ENCODE measurements at regions not wholly inside any gene's neighbourhood (a gene's known extent, or its start where the extent isn't known, plus 50 kb on each side); places are given as distances from the start of the nearest gene placed in this dataset.

DNA sequence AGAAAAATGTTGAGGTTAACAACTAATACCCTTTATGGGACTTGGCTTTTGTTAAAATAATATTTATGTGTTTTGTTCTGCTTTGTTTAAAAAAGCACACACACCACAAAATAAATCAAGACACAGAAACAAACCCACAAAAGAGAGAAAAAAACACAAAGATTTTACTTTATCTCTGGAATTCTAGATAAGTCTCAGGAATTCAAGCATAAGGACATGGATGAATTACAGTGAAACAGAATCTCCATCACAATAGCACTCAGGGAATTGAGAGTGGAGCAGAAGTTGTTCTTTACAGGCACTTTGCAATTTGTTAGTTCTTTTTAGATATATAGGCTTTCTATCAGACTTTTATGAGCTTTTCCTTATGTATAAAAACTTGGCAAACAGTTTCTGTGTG is 360.9 kb upstream of the ZC3H15 start:
- H3K9ac ChIP-seq (ENCODE audit: low read length): no peak overlapping the region
- no peaks in the 10 kb centered on the region for H4K20me1 ChIP-seq (ENCODE audit: control insufficient read depth, insufficient read depth, low read length, poor library complexity, severe bottlenecking)
- POLR2A ChIA-PET: no interaction called here
- Mint-ChIP-seq H3K27ac (no peak overlapping the region), H3K4me1 (no peaks in the 10 kb centered on the region), H3K4me3 (no peak overlapping the region), H3K9me3 (ENCODE audit: insufficient read depth) (no peaks in the 10 kb centered on the region), H3K27me3 (no peaks in the 10 kb centered on the region)
- no peak overlapping the region for H3K4me3 ChIP-seq (ENCODE audit: control extremely low read depth in 1 of 5, extremely low read depth in 1 of 5, insufficient read depth in 1 of 5, low read depth in 2 of 5, low read length in 4 of 5)
- no peak for TF ChIP-seq EZH2 (IDR thresholded peaks at IDR 0.05; ENCODE audit: borderline replicate concordance, insufficient read depth, low read depth, low read length, poor library complexity, severe bottlenecking)
- TF ChIP-seq, protein P1, sequence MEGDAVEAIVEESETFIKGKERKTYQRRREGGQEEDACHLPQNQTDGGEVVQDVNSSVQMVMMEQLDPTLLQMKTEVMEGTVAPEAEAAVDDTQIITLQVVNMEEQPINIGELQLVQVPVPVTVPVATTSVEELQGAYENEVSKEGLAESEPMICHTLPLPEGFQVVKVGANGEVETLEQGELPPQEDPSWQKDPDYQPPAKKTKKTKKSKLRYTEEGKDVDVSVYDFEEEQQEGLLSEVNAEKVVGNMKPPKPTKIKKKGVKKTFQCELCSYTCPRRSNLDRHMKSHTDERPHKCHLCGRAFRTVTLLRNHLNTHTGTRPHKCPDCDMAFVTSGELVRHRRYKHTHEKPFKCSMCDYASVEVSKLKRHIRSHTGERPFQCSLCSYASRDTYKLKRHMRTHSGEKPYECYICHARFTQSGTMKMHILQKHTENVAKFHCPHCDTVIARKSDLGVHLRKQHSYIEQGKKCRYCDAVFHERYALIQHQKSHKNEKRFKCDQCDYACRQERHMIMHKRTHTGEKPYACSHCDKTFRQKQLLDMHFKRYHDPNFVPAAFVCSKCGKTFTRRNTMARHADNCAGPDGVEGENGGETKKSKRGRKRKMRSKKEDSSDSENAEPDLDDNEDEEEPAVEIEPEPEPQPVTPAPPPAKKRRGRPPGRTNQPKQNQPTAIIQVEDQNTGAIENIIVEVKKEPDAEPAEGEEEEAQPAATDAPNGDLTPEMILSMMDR (IDR thresholded peaks at IDR 0.05): no peak
- no peak for ATAC-seq (ENCODE audit: low read depth)
- no peak overlapping the region for H2AFZ ChIP-seq (ENCODE audit: insufficient read depth, low read depth, low read length, poor library complexity, severe bottlenecking)
- no peak overlapping the region for H3K27ac ChIP-seq (ENCODE audit: low read length in 2 of 2)
- CTCF ChIA-PET: no interaction called here
- H3K4me2 ChIP-seq (replicated peaks; ENCODE audit: low read depth, low read length, poor library complexity, severe bottlenecking): no peak overlapping the region
- no peaks in the 10 kb centered on the region for H3K27me3 ChIP-seq (replicated peaks in 1 of 4; ENCODE audit: control extremely low read depth in 1 of 4, control insufficient read depth in 3 of 4, insufficient read depth in 4 of 4, low read length in 3 of 4)
- intact Hi-C loops (cut with micrococcal nuclease): no loop called here
- H3K36me3 ChIP-seq (replicated peaks in 1 of 2; ENCODE audit: control extremely low read depth in 1 of 2, control insufficient read depth in 1 of 2, extremely low read depth in 1 of 2, insufficient read depth in 2 of 2, low read length in 1 of 2): no peaks in the 10 kb centered on the region
- DNase-seq: no peak
- H3K9me3 ChIP-seq (ENCODE audit: control extremely low read depth in 1 of 3, control insufficient read depth in 2 of 3, insufficient read depth in 1 of 3, low read length in 2 of 3): no peaks in the 10 kb centered on the region
- H3K4me1 ChIP-seq (ENCODE audit: control insufficient read depth in 2 of 2, insufficient read depth in 2 of 2, low read length in 2 of 2): no peaks in the 10 kb centered on the region
- H3K79me2 ChIP-seq (ENCODE audit: control insufficient read depth, insufficient read depth, low read length): no peaks in the 10 kb centered on the region

DNA sequence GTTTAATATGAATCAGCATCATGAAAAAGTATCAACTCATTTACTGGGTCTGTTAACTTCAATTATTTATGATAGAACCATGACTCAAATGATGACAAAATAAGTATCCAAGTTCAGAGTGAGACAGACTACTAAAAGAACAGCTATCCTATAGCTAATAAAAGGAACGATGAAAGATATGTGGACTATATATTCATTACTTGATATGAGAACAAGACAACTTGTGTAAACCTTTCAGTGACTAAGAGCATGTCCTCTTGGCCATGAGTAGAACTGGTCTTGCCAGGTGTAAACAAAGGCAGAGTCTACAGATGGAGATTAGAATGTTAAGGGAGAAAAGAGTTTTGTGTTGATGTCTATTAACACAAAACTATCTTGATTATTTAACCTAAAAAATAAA is 360.4 kb upstream of the ZC3H15 start:
- no peaks in the 10 kb centered on the region for H3K4me1 ChIP-seq (ENCODE audit: control insufficient read depth in 2 of 2, insufficient read depth in 2 of 2, low read length in 2 of 2)
- no CpG with 5 or more reads among the region's 1 CpG for WGBS (ENCODE audit: insufficient coverage)
- ATAC-seq (ENCODE audit: low read depth) (no peak), DNase-seq (no peak)
- ChIA-PET POLR2A (no interaction called here), CTCF (no interaction called here)
- no peak overlapping the region for H2AFZ ChIP-seq (ENCODE audit: insufficient read depth, low read depth, low read length, poor library complexity, severe bottlenecking)
- H3K4me2 ChIP-seq (replicated peaks; ENCODE audit: low read depth, low read length, poor library complexity, severe bottlenecking): no peak overlapping the region
- Mint-ChIP-seq H3K4me3 (no peak overlapping the region), H3K27me3 (no peaks in the 10 kb centered on the region), H3K27ac (no peak overlapping the region), H3K9me3 (ENCODE audit: insufficient read depth) (no peaks in the 10 kb centered on the region), H3K4me1 (no peaks in the 10 kb centered on the region)
- TF ChIP-seq EZH2 (IDR thresholded peaks at IDR 0.05; ENCODE audit: borderline replicate concordance, insufficient read depth, low read depth, low read length, poor library complexity, severe bottlenecking): no peak
- TF ChIP-seq, protein P1 (IDR thresholded peaks at IDR 0.05): no peak
- no peaks in the 10 kb centered on the region for H3K79me2 ChIP-seq (ENCODE audit: control insufficient read depth, insufficient read depth, low read length)
- H3K4me3 ChIP-seq (ENCODE audit: control extremely low read depth in 1 of 5, extremely low read depth in 1 of 5, insufficient read depth in 1 of 5, low read depth in 2 of 5, low read length in 4 of 5): no peak overlapping the region
- no peak overlapping the region for H3K27ac ChIP-seq (ENCODE audit: low read length in 2 of 2)
- intact Hi-C loops (cut with micrococcal nuclease): no loop called here
- no peaks in the 10 kb centered on the region for H3K9me3 ChIP-seq (ENCODE audit: control extremely low read depth in 1 of 3, control insufficient read depth in 2 of 3, insufficient read depth in 1 of 3, low read length in 2 of 3)
- H3K9ac ChIP-seq (ENCODE audit: low read length): no peak overlapping the region
- no peaks in the 10 kb centered on the region for H3K36me3 ChIP-seq (replicated peaks in 1 of 2; ENCODE audit: control extremely low read depth in 1 of 2, control insufficient read depth in 1 of 2, extremely low read depth in 1 of 2, insufficient read depth in 2 of 2, low read length in 1 of 2)
- no peaks in the 10 kb centered on the region for H4K20me1 ChIP-seq (ENCODE audit: control insufficient read depth, insufficient read depth, low read length, poor library complexity, severe bottlenecking)
- no peaks in the 10 kb centered on the region for H3K27me3 ChIP-seq (replicated peaks in 1 of 4; ENCODE audit: control extremely low read depth in 1 of 4, control insufficient read depth in 3 of 4, insufficient read depth in 4 of 4, low read length in 3 of 4)
